Hepatocyte (in vitro differentiated cells): ENCODE measurements at regions not wholly inside any gene's neighbourhood (a gene's known extent, or its start where the extent isn't known, plus 50 kb on each side); places are given as distances from the start of the nearest gene placed in this dataset.

Source experiments
- CTCF ChIP-seq: fragments of 200-600 bp; sonication (generic); IDR thresholded peaks from 2 replicates; pipeline ENCODE4 v1.5.1; 2016; ENCODE audit warnings: antibody characterized with exemption, mild to moderate bottlenecking; ENCODE audit not compliant: poor library complexity
- EZH2 ChIP-seq: fragments of 200-600 bp; sonication (generic); IDR thresholded peaks from 2 replicates; pipeline ENCODE4 v1.6.1; 2016; ENCODE audit warnings: antibody characterized with exemption, mild to moderate bottlenecking, borderline replicate concordance
- EZH2phosphoT487 ChIP-seq: fragments of 200-600 bp; sonication (generic); IDR thresholded peaks from one replicate; pipeline ENCODE4 v1.6.1; 2018; ENCODE audit warnings: antibody characterized with exemption, mild to moderate bottlenecking, low read depth, moderate library complexity; ENCODE audit not compliant: unreplicated experiment, severe bottlenecking

GRCh38 chr5:155768332-155768731 is 558.6 kb upstream of the SGCD start:
- TF ChIP-seq CTCF: no peak
- no peak for TF ChIP-seq EZH2
- TF ChIP-seq EZH2phosphoT487: no peak
